NOMO-1 (cell line): ENCODE measurements at regions not wholly inside any gene's neighbourhood (a gene's known extent, or its start where the extent isn't known, plus 50 kb on each side); places are given as distances from the start of the nearest gene placed in this dataset.

Experiments used
- DNase-seq, 2 experiments: peaks; one replicate each; lab custom pipeline; 2025; ENCODE audit not compliant: unreplicated experiment in 2 of 2; lab: John Stamatoyannopoulos, UW

DNA sequence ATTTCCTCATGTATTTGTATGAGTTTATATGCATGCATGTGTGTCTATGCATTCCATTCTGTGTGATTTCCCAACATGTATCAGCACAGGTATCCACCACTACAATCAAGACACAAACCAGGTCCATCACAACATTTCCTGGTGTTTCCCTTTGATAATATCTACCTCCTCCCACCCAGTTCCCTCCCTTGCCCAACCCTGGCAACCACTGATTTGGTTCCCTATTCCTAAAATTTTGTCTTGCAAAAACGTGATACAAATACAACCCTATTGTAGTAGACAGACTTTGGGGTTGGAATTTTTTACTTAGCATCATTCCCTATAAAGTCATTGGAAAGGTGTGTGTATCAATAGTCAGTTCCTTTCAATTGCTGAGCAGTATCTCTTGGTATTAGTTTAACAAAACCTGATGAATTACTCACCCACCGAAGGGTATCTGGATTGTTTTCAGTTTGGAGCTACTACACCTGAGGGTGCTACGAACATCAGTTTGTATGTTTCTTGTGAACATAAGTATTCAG is 51.8 kb upstream of the IGLL5 start:
- DNase-seq: no peak

- DNase-seq: peak in 1 of 2 experiments; percentile 30
These were observed 51.0 kb upstream of the IGLL5 start for GRCh38 chr22:22836635-22837034.
